NT2/D1 (cell line): ENCODE measurements at regions not wholly inside any gene's neighbourhood (a gene's known extent, or its start where the extent isn't known, plus 50 kb on each side); places are given as distances from the start of the nearest gene placed in this dataset.
"Not testable (repeated sequence)": the region's sequence is repeated elsewhere in the genome, so short reads cannot be mapped to it uniquely, and the experiment has no call there.

Experiments used
- DNase-seq: peaks from one replicate; pipeline ENCODE4 v3.0.0-alpha.2; 2011; ENCODE audit warnings: low read depth, low spot score
- H3K27me3 ChIP-seq: 2 replicates; pipeline ENCODE4 v1.6.0; 2011; ENCODE audit warnings: mild to moderate bottlenecking; ENCODE audit not compliant: insufficient read length, insufficient read depth
- H3K36me3 ChIP-seq: 2 replicates; pipeline ENCODE4 v1.6.1; 2011; ENCODE audit warnings: mild to moderate bottlenecking, low read length, mixed read lengths; ENCODE audit not compliant: insufficient read depth, insufficient read length
- H3K4me1 ChIP-seq: 2 replicates; pipeline ENCODE4 v1.5.1; 2011; ENCODE audit not compliant: insufficient read depth, insufficient read length
- H3K4me3 ChIP-seq: 2 replicates; pipeline ENCODE4 v1.5.1; 2011; ENCODE audit warnings: low read depth; ENCODE audit not compliant: insufficient read length
- H3K9ac ChIP-seq: 2 replicates; pipeline ENCODE4 v1.6.0; 2011; ENCODE audit warnings: low read depth; ENCODE audit not compliant: insufficient read length
- H3K9me3 ChIP-seq: 2 replicates; pipeline ENCODE4 v1.5.1; 2011; ENCODE audit warnings: mild to moderate bottlenecking, low read length; ENCODE audit not compliant: insufficient read depth
- SUZ12 ChIP-seq: IDR thresholded peaks from 2 replicates; pipeline ENCODE4 v1.6.1; 2011; ENCODE audit not compliant: insufficient read length, insufficient read depth; ENCODE audit errors: extremely low read depth
- YY1 ChIP-seq: IDR thresholded peaks from 2 replicates; pipeline ENCODE4 v1.6.1; 2011; ENCODE audit not compliant: insufficient read length, insufficient read depth
- ZNF274 ChIP-seq: IDR thresholded peaks from 2 replicates; pipeline ENCODE4 v1.6.1; 2011; ENCODE audit warnings: mild to moderate bottlenecking, low read depth, low read length

- no peak overlapping the region for H3K9ac ChIP-seq
Measured at GRCh38 chr10:44281662-44282061, 103.2 kb downstream of the CXCL12 start.

GRCh38 chr10:44281089-44281613 is 103.7 kb downstream of the CXCL12 start:
- H3K4me1 ChIP-seq: no peaks in the 10 kb centered on the region
- no peaks in the 10 kb centered on the region for H3K27me3 ChIP-seq
- no peaks in the 10 kb centered on the region for H3K36me3 ChIP-seq
- no peak overlapping the region for H3K4me3 ChIP-seq
- no peaks in the 10 kb centered on the region for H3K9me3 ChIP-seq
- DNase-seq: no peak
- TF ChIP-seq YY1 (no peak), ZNF274 (no peak), SUZ12 (no peak)
- H3K9ac ChIP-seq: no peak overlapping the region

More at GRCh38 chr10:44281662-44282061, 103.2 kb downstream of the CXCL12 start:
- Histone ChIP-seq H3K27me3 (no peaks in the 10 kb centered on the region), H3K4me1 (no peaks in the 10 kb centered on the region), H3K36me3 (no peaks in the 10 kb centered on the region), H3K9me3 (no peaks in the 10 kb centered on the region), H3K4me3 (no peak overlapping the region)
- DNase-seq: no peak
- TF ChIP-seq ZNF274 (no peak), SUZ12 (no peak), YY1 (no peak)

DNA sequence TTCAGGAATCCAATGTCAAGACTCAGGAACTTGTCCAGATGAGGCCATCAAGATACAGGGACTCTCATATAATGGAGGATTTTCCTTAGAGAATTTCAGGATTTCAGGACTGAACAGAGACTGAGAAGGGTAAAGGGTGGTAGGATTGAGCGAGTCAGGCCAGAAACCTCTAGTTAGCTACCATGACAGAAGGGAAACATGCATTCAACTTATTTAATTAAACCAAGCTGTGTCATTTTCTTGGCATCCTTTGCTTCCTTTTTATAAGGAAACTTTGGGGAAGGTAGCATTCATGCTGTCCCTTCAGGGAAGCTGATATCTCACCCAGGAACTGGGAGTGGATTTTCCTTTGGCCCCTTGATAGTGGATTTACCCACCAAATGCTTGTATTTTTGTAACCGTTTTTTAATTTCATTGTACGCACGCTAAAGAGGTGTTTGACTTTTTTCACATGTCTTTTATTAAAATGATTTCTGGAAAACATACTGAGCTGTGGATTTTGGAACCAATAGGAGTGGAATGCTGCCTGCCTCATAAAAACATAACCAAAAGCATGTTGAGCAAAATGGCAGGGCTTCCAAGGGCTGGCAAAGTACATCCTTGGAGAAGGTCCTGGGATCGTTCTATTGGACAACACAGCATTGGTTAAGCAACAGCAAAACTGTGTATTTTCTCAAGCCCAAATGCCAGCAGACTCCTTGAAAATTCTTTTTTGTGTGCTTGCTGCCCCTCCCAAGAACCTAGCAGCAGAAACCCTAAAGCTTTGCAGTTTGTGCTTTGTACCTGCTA is 104.5 kb downstream of the CXCL12 start:
- H3K27me3 ChIP-seq: no peaks in the 10 kb centered on the region
- no peak overlapping the region for H3K9ac ChIP-seq
- H3K4me3 ChIP-seq: no peak overlapping the region
- H3K36me3 ChIP-seq: no peaks in the 10 kb centered on the region
- no peak for TF ChIP-seq SUZ12
- no peak for TF ChIP-seq ZNF274
- no peak for TF ChIP-seq YY1
- H3K4me1 ChIP-seq: no peaks in the 10 kb centered on the region
- no peak for DNase-seq
- no peaks in the 10 kb centered on the region for H3K9me3 ChIP-seq

GRCh38 chr10:44279426-44280126 is 105.3 kb downstream of the CXCL12 start:
- Histone ChIP-seq H3K27me3 (no peaks in the 10 kb centered on the region), H3K9ac (no peak overlapping the region), H3K36me3 (no peaks in the 10 kb centered on the region), H3K4me3 (no peak overlapping the region), H3K4me1 (no peaks in the 10 kb centered on the region), H3K9me3 (no peaks in the 10 kb centered on the region)
- no peak for DNase-seq
- TF ChIP-seq ZNF274 (no peak), SUZ12 (no peak), YY1 (no peak)

GRCh38 chr10:44278837-44279324 is 106.0 kb downstream of the CXCL12 start:
- DNase-seq: no peak
- H3K4me1 ChIP-seq: no peaks in the 10 kb centered on the region
- TF ChIP-seq ZNF274: no peak
- TF ChIP-seq SUZ12: no peak
- TF ChIP-seq YY1: no peak
- no peak overlapping the region for H3K4me3 ChIP-seq
- no peaks in the 10 kb centered on the region for H3K36me3 ChIP-seq
- no peak overlapping the region for H3K9ac ChIP-seq
- no peaks in the 10 kb centered on the region for H3K27me3 ChIP-seq
- H3K9me3 ChIP-seq: no peaks in the 10 kb centered on the region

DNA sequence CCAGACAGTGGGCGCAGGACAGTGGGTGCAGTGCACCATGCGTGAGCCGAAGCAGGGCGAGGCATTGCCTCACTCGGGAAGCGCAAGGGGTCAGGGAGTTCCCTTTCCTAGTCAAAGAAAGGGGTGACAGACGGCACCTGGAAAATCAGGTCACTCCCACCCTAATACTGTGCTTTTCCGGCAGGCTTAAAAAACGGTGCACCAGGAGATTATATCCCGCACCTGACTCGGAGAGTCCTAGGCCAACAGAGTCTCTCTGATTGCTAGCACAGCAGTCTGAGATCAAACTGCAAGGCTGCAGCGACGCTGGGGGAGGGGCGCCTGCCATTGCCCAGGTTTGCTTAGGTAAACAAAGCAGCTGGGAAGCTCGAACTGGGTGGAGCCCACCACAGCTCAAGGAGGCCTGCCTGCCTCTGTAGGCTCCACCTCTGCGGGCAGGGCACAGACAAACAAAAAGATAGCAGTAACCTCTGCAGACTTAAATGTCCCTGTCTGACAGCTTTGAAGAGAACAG is 116.4 kb downstream of the CXCL12 start:
- not testable (repeated sequence) for H3K9ac ChIP-seq, H3K27me3 ChIP-seq, H3K36me3 ChIP-seq, H3K4me3 ChIP-seq, H3K9me3 ChIP-seq, H3K4me1 ChIP-seq, DNase-seq

DNA sequence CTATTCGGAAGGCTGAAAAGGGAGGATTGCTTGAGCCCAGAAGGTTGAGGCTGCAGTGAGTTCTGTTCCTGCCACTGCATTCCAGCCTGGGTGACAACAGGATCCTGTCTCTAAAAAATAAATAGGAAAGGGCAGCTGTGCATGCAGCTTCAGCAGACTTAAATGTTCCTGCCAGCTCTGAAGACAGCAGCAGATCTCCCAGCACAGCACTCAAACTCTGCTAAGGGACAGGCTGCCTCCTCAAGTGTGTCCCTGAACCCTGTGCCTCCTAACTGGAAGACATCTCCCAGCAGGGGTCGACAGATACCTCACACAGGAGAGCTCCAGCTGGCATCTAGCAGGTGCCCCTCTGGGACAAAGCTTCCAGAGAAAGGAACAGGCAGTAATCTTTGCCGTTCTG is 117.9 kb downstream of the CXCL12 start:
- H3K4me1 ChIP-seq: no peaks in the 10 kb centered on the region
- no peak for TF ChIP-seq YY1
- no peak for TF ChIP-seq ZNF274
- TF ChIP-seq SUZ12: no peak

More for the DNA sequence above, 117.9 kb downstream of the CXCL12 start:
- no peaks in the 10 kb centered on the region for H3K36me3 ChIP-seq
- no peak for DNase-seq
- H3K27me3 ChIP-seq: no peaks in the 10 kb centered on the region
- H3K4me3 ChIP-seq: no peak overlapping the region
- H3K9me3 ChIP-seq: peaks cover 6% of the 10 kb centered on the region; the same call in 1 of the 2 replicates
- H3K9ac ChIP-seq: no peak overlapping the region
